B cell (primary cell): ENCODE measurements at regions not wholly inside any gene's neighbourhood (a gene's known extent, or its start where the extent isn't known, plus 50 kb on each side); places are given as distances from the start of the nearest gene placed in this dataset.

Experiments used
- ATAC-seq: fragments of 200-7000 bp; cut with Tn5 transposase; one replicate; pipeline ENCODE4 v1.10.0; 2021; ENCODE audit warnings: low read depth, mild to moderate bottlenecking, moderate number of reproducible peaks, moderate library complexity
- CTCF ChIA-PET: fragments of 350-600 bp; sonication (Branson Sonifier 250); formaldehyde crosslinking; loops from one replicate; lab custom pipeline; 2021; ENCODE audit warnings: antibody characterized with exemption, inconsistent platforms; lab: Charles Lee
- POLR2A ChIA-PET: fragments of 350-600 bp; sonication (Branson Sonifier 250); formaldehyde crosslinking; loops from one replicate; lab custom pipeline; 2021; ENCODE audit warnings: antibody characterized with exemption; lab: Charles Lee
- DNase-seq: peaks from one replicate; pipeline ENCODE4 v3.0.0; 2013
- H2AFZ ChIP-seq: 2 replicates; pipeline ENCODE4 v1.6.1; 2012; ENCODE audit warnings: mild to moderate bottlenecking, low read depth, low read length; ENCODE audit not compliant: insufficient read depth, poor library complexity, severe bottlenecking
- H3K27ac ChIP-seq, 2 donors: 1 replicate in 1 of 2; 2 replicates in 1 of 2; pipeline ENCODE4 v1.5.1; 2012 to 2013; ENCODE audit warnings: low read length in 2 of 2, mild to moderate bottlenecking in 2 of 2, moderate library complexity in 1 of 2
- H3K27me3 ChIP-seq, 4 experiments: fragments of 200-600 bp in 1 of 4; sonication (generic) in 1 of 4; replicated peaks in 1 of 4; 1 replicate in 2 of 4; 2 replicates in 2 of 4; pipeline versions ENCODE4 v1.6.1 to v1.7.0; 2013 to 2016; ENCODE audit warnings: low read length in 3 of 4, mild to moderate bottlenecking in 2 of 4, mixed read lengths in 1 of 4, moderate library complexity in 1 of 4; ENCODE audit not compliant: insufficient read depth in 4 of 4, control insufficient read depth in 3 of 4; ENCODE audit errors: control extremely low read depth in 1 of 4
- H3K36me3 ChIP-seq, 2 experiments: replicated peaks in 1 of 2; 1 replicate in 1 of 2; 2 replicates in 1 of 2; pipeline versions ENCODE4 v1.6.1 to v1.7.1; 2013; ENCODE audit warnings: low read length in 1 of 2; ENCODE audit not compliant: insufficient read depth in 2 of 2, control insufficient read depth in 1 of 2; ENCODE audit errors: control extremely low read depth in 1 of 2, extremely low read depth in 1 of 2
- H3K4me1 ChIP-seq, 2 donors: fragments of 200-600 bp in 1 of 2; sonication (generic) in 1 of 2; 1 replicate in 1 of 2; 2 replicates in 1 of 2; pipeline versions ENCODE4 v1.5.1 to v1.6.1; 2013 to 2017; ENCODE audit warnings: low read length in 2 of 2; ENCODE audit not compliant: control insufficient read depth in 2 of 2, insufficient read depth in 2 of 2
- H3K4me2 ChIP-seq: replicated peaks from 2 replicates; pipeline ENCODE3; 2012; ENCODE audit warnings: mild to moderate bottlenecking, low read depth, low read length; ENCODE audit not compliant: poor library complexity, severe bottlenecking
- H3K4me3 ChIP-seq, 5 experiments: fragments of 200-600 bp in 1 of 5; sonication (generic) in 1 of 5; 1 replicate in 3 of 5; 2 replicates in 2 of 5; pipeline versions ENCODE4 v1.5.1 to v1.7.0; 2011 to 2016; ENCODE audit warnings: low read length in 4 of 5, mild to moderate bottlenecking in 4 of 5, low read depth in 2 of 5, control low read depth in 1 of 5, moderate library complexity in 1 of 5; ENCODE audit not compliant: insufficient read depth in 1 of 5; ENCODE audit errors: control extremely low read depth in 1 of 5, extremely low read depth in 1 of 5
- H3K79me2 ChIP-seq: fragments of 200-600 bp; sonication (generic); one replicate; pipeline ENCODE4 v1.6.0; 2016; ENCODE audit warnings: low read length; ENCODE audit not compliant: control insufficient read depth, insufficient read depth
- H3K9ac ChIP-seq: fragments of 200-600 bp; sonication (generic); 2 replicates; pipeline ENCODE4 v1.6.1; 2017; ENCODE audit warnings: mild to moderate bottlenecking, low read length, moderate library complexity
- H3K9me3 ChIP-seq, 3 donors: one replicate each; pipeline versions ENCODE4 v1.6.1 to v1.7.1; 2013; ENCODE audit warnings: low read length in 2 of 3; ENCODE audit not compliant: control insufficient read depth in 2 of 3, insufficient read depth in 1 of 3; ENCODE audit errors: control extremely low read depth in 1 of 3
- H4K20me1 ChIP-seq: 2 replicates; pipeline ENCODE4 v1.6.0; 2012; ENCODE audit warnings: mild to moderate bottlenecking, low read length; ENCODE audit not compliant: insufficient read depth, control insufficient read depth, poor library complexity, severe bottlenecking
- H3K27ac Mint-ChIP-seq: one replicate; pipeline ENCODE4 v1.8.0; 2021; ENCODE audit warnings: mixed read lengths
- H3K27me3 Mint-ChIP-seq: one replicate; pipeline ENCODE4 v1.8.0; 2021; ENCODE audit warnings: mixed read lengths
- H3K4me1 Mint-ChIP-seq: one replicate; pipeline ENCODE4 v1.8.0; 2021; ENCODE audit warnings: mixed read lengths
- H3K4me3 Mint-ChIP-seq: one replicate; pipeline ENCODE4 v1.8.0; 2021; ENCODE audit warnings: mixed read lengths
- H3K9me3 Mint-ChIP-seq: one replicate; pipeline ENCODE4 v1.8.0; 2022; ENCODE audit warnings: mixed read lengths; ENCODE audit not compliant: insufficient read depth
- EZH2 ChIP-seq: IDR thresholded peaks from 2 replicates; pipeline ENCODE4 v1.6.1; 2012; ENCODE audit warnings: borderline replicate concordance, low read depth, mild to moderate bottlenecking, moderate library complexity, low read length; ENCODE audit not compliant: insufficient read depth, poor library complexity, severe bottlenecking
- WGBS: methylation state at CpG from one replicate; pipeline ENCODE4 v1.1.5; 2013; ENCODE audit warnings: missing lambda C conversion rate; ENCODE audit not compliant: insufficient coverage; 5-methylcytosine and 5-hydroxymethylcytosine counted together
- intact Hi-C: fragments of 100-400 bp; cut with micrococcal nuclease; formaldehyde crosslinking; loops from one replicate; pipeline ENCODE4 v1.10.0; 2022
- TF ChIP-seq, protein P1 (sequence below): fragments of 200-600 bp; IDR thresholded peaks from one replicate; pipeline ENCODE4 v1.8.0; 2022; ENCODE audit warnings: antibody characterized with exemption, mild to moderate bottlenecking

GRCh38 chr17:77681861-77682260, 276.6 kb upstream of the TNRC6C start:
- no peaks in the 10 kb centered on the region for H3K4me1 ChIP-seq
- DNase-seq (no peak), ATAC-seq (no peak)
- Mint-ChIP-seq H3K27me3 (peaks cover 20% of the 10 kb centered on the region), H3K9me3 (no peaks in the 10 kb centered on the region), H3K4me3 (no peak overlapping the region), H3K4me1 (no peaks in the 10 kb centered on the region), H3K27ac (no peak overlapping the region)
- H3K4me2 ChIP-seq = no peak overlapping the region
- whole genome bisulfite sequencing = 92% methylated on average over 5 of the region's 8 CpGs
- H3K27ac ChIP-seq = no peak overlapping the region
- intact Hi-C loops = no loop called here
- H3K4me3 ChIP-seq = no peak overlapping the region
- H3K36me3 ChIP-seq = no peaks in the 10 kb centered on the region
- ChIA-PET POLR2A (no interaction called here), CTCF (interaction anchor here (0.7 kb wide), 2 partner anchors 621 to 1667 kb away, joined by 3 to 4 read pairs; no protein-coding TSS in a partner anchor)
- no peak overlapping the region for H2AFZ ChIP-seq
- TF ChIP-seq EZH2 = no peak
- TF ChIP-seq, protein P1, sequence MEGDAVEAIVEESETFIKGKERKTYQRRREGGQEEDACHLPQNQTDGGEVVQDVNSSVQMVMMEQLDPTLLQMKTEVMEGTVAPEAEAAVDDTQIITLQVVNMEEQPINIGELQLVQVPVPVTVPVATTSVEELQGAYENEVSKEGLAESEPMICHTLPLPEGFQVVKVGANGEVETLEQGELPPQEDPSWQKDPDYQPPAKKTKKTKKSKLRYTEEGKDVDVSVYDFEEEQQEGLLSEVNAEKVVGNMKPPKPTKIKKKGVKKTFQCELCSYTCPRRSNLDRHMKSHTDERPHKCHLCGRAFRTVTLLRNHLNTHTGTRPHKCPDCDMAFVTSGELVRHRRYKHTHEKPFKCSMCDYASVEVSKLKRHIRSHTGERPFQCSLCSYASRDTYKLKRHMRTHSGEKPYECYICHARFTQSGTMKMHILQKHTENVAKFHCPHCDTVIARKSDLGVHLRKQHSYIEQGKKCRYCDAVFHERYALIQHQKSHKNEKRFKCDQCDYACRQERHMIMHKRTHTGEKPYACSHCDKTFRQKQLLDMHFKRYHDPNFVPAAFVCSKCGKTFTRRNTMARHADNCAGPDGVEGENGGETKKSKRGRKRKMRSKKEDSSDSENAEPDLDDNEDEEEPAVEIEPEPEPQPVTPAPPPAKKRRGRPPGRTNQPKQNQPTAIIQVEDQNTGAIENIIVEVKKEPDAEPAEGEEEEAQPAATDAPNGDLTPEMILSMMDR = no peak
- no peak overlapping the region for H3K9ac ChIP-seq
- H3K9me3 ChIP-seq = no peaks in the 10 kb centered on the region
- H3K27me3 ChIP-seq = peaks cover 0 to 16% (median 4%) of the 10 kb centered on the region in 4 experiments
- H4K20me1 ChIP-seq = no peaks in the 10 kb centered on the region
- H3K79me2 ChIP-seq = no peaks in the 10 kb centered on the region

GRCh38 chr17:77684803-77685798, 273.4 kb upstream of the TNRC6C start:
- peaks cover 0 to 27% (median 6%) of the 10 kb centered on the region in 4 experiments for H3K27me3 ChIP-seq
- Mint-ChIP-seq H3K9me3 (no peaks in the 10 kb centered on the region), H3K27me3 (peaks cover 37% of the 10 kb centered on the region), H3K27ac (no peak overlapping the region), H3K4me1 (peaks cover under 1% of the 10 kb centered on the region), H3K4me3 (no peak overlapping the region)
- H3K36me3 ChIP-seq = no peaks in the 10 kb centered on the region
- H2AFZ ChIP-seq = no peak overlapping the region
- H3K4me1 ChIP-seq = peaks cover 0 to 2% of the 10 kb centered on the region in 2 donors
- intact Hi-C loops = no loop called here
- no peak overlapping the region for H3K4me2 ChIP-seq
- no peak overlapping the region for H3K4me3 ChIP-seq
- ChIA-PET POLR2A (no interaction called here), CTCF (no interaction called here)
- no peaks in the 10 kb centered on the region for H3K9me3 ChIP-seq
- H3K79me2 ChIP-seq = no peaks in the 10 kb centered on the region
- WGBS = 49% methylated on average over 9 of the region's 15 CpGs
- H3K9ac ChIP-seq = no peak overlapping the region
- H4K20me1 ChIP-seq = no peaks in the 10 kb centered on the region
- DNase-seq (no peak), ATAC-seq (no peak)
- no peak for TF ChIP-seq EZH2
- TF ChIP-seq, protein P1 = no peak
- no peak overlapping the region for H3K27ac ChIP-seq
